ENCODE measurements at regions not wholly inside any gene's neighbourhood (a gene's known extent, or its start where the extent isn't known, plus 50 kb on each side); places are given as distances from the start of the nearest gene placed in this dataset.

DNA sequence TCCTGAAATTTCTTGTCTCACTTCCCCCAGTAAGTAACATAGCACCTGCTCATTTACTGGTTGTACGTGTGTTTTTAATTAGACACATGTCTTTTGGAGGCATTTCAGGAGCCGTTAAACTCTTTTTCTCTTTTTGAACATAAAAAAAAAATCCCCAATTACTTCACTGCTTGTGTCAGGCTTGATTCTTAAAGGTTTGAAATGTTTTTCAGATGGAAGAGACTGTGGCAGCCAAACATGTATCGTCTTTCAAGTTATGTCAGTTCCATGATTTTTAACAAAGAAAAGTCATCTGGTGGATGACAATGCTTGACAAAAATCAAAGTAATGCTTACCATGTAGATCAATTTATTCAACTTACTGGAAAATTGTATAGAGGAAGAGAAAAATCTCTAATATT lies 585.8 kb downstream of the GATA3 start:
- TF ChIP-seq, protein P1, sequence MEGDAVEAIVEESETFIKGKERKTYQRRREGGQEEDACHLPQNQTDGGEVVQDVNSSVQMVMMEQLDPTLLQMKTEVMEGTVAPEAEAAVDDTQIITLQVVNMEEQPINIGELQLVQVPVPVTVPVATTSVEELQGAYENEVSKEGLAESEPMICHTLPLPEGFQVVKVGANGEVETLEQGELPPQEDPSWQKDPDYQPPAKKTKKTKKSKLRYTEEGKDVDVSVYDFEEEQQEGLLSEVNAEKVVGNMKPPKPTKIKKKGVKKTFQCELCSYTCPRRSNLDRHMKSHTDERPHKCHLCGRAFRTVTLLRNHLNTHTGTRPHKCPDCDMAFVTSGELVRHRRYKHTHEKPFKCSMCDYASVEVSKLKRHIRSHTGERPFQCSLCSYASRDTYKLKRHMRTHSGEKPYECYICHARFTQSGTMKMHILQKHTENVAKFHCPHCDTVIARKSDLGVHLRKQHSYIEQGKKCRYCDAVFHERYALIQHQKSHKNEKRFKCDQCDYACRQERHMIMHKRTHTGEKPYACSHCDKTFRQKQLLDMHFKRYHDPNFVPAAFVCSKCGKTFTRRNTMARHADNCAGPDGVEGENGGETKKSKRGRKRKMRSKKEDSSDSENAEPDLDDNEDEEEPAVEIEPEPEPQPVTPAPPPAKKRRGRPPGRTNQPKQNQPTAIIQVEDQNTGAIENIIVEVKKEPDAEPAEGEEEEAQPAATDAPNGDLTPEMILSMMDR (IDR thresholded peaks at IDR 0.05), result no peak
- no peak for TF ChIP-seq EZH2phosphoT487 (IDR thresholded peaks at IDR 0.05)

All from neural progenitor cell (in vitro differentiated cells).